ENCODE measurements at regions not wholly inside any gene's neighbourhood (a gene's known extent, or its start where the extent isn't known, plus 50 kb on each side); places are given as distances from the start of the nearest gene placed in this dataset.

- TF ChIP-seq TARDBP (IDR thresholded peaks at IDR 0.05), result no peak
- TF ChIP-seq ZNF766 (CRISPR knock-in tag; conservative IDR thresholded peaks at IDR 0.05), result no peak
Measured at GRCh38 chr3:117228466-117228865, 518.9 kb downstream of the TUSC7 start (continued).

DNA sequence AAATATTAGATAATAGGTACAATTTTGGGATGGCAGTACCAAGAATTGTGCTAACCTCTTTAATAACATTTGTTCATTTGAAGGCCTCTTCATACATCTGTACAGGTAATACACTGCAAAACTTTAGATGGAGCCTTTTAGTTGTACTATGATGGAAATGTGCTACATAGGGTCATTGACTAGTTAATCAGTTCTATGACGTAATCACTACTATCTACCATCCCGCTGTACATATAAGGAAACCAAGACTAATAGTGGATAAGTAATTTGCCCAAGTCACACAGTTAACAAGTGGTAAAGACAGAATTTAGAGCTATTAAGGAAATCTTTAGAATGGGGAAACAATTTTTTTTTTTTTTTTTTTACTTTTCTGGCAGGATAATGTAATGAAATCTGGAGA lies 521.3 kb downstream of the TUSC7 start:
- Histone ChIP-seq H3K27ac (ENCODE audit: extremely low read depth, low read depth, low read length) (no peak overlapping the region), H3K9ac (ENCODE audit: insufficient read depth in 1 of 2, low read depth in 2 of 2, low read length in 2 of 2) (no peak overlapping the region), H3K4me2 (ENCODE audit: insufficient read depth, low read length) (no peak overlapping the region), H3K4me3 (no peak overlapping the region), H3K79me2 (ENCODE audit: control insufficient read depth, insufficient read depth, low read length) (no peaks in the 10 kb centered on the region), H3K9me1 (ENCODE audit: control insufficient read depth, insufficient read depth, low read length) (no peaks in the 10 kb centered on the region), H3K4me1 (replicated peaks in 1 of 2; ENCODE audit: control insufficient read depth in 2 of 2, insufficient read depth in 2 of 2, low read length in 2 of 2) (no peaks in the 10 kb centered on the region), H3K27me3 (ENCODE audit: control insufficient read depth in 2 of 2, insufficient read depth in 2 of 2, low read length in 2 of 2) (no peaks in the 10 kb centered on the region), H2AFZ (ENCODE audit: low read depth, low read length) (no peak overlapping the region), H4K20me1 (replicated peaks; ENCODE audit: control insufficient read depth, insufficient read depth, low read length) (no peaks in the 10 kb centered on the region), H3K9me3 (replicated peaks; ENCODE audit: control insufficient read depth, insufficient read depth, low read depth, low read length) (no peaks in the 10 kb centered on the region), H3K36me3 (ENCODE audit: control insufficient read depth, insufficient read depth, low read length) (no peaks in the 10 kb centered on the region)
- intact Hi-C loops (cut with micrococcal nuclease), result no loop called here
- in situ Hi-C loops (cut with MboI), result no loop called here
- ChIA-PET CTCF (ENCODE audit: low intra/inter-chr PET ratio) (no interaction called here), POLR2A (no interaction called here)
- FAIRE-seq (no peak), DNase-seq (ENCODE audit: extremely low read depth in 1 of 4, low spot score in 3 of 4) (no peak), ATAC-seq (no peak)
- WGBS (ENCODE audit: insufficient coverage, low coverage, missing lambda C conversion rate), result 6% methylated on average over 2 of the region's 2 CpGs
- BruUV-seq (replicated peaks), result no TSS peak
- TF ChIP-seq, protein P1, sequence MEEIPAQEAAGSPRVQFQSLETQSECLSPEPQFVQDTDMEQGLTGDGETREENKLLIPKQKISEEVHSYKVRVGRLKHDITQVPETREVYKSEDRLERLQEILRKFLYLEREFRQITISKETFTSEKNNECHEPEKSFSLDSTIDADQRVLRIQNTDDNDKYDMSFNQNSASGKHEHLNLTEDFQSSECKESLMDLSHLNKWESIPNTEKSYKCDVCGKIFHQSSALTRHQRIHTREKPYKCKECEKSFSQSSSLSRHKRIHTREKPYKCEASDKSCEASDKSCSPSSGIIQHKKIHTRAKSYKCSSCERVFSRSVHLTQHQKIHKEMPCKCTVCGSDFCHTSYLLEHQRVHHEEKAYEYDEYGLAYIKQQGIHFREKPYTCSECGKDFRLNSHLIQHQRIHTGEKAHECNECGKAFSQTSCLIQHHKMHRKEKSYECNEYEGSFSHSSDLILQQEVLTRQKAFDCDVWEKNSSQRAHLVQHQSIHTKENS (CRISPR knock-in tag; IDR thresholded peaks at IDR 0.05), result no peak
- no peak for TF ChIP-seq YY1 (IDR thresholded peaks at IDR 0.05; ENCODE audit: borderline replicate concordance in 1 of 3, control insufficient read depth in 1 of 3, extremely low read depth in 1 of 3, insufficient read depth in 3 of 3, insufficient read length in 1 of 3, insufficient replicate concordance in 2 of 3, low read depth in 1 of 3, low read length in 2 of 3)
- no peak for TF ChIP-seq HIVEP1 (CRISPR knock-in tag; IDR thresholded peaks at IDR 0.05)
- TF ChIP-seq OTX1 (CRISPR knock-in tag; IDR thresholded peaks at IDR 0.05), result no peak
- no peak for TF ChIP-seq MIER1 (IDR thresholded peaks at IDR 0.05; ENCODE audit: low read depth)
- no peak for TF ChIP-seq PRPF4 (IDR thresholded peaks at IDR 0.05; ENCODE audit: insufficient read depth, low read depth, low read length, poor library complexity, severe bottlenecking)
- TF ChIP-seq TSHZ1 (CRISPR knock-in tag; IDR thresholded peaks at IDR 0.05), result no peak
- no peak for TF ChIP-seq ZNF174 (CRISPR knock-in tag; IDR thresholded peaks at IDR 0.05)
- no peak for TF ChIP-seq RERE (CRISPR knock-in tag; IDR thresholded peaks at IDR 0.05; ENCODE audit: borderline replicate concordance)

Measured in K562 (cell line).